ENCODE measurements at regions not wholly inside any gene's neighbourhood (a gene's known extent, or its start where the extent isn't known, plus 50 kb on each side); places are given as distances from the start of the nearest gene placed in this dataset.

GRCh38 chr4:138344851-138345250 lies 102.7 kb upstream of the SLC7A11 start:
- no peak for TF ChIP-seq CTCF (IDR thresholded peaks at IDR 0.05)
- TF ChIP-seq POLR2A (IDR thresholded peaks at IDR 0.05), result no peak

Measured in uterus (tissue), 2 donors.